NCI-H345 (cell line): ENCODE measurements at regions not wholly inside any gene's neighbourhood (a gene's known extent, or its start where the extent isn't known, plus 50 kb on each side); places are given as distances from the start of the nearest gene placed in this dataset.

Experiments
- DNase-seq: peaks from one replicate; lab custom pipeline; 2025; lab: John Stamatoyannopoulos, UW

- no peak for DNase-seq
Measured at GRCh38 chr5:128591598-128592455, 53.8 kb upstream of the FBN2 start.

GRCh38 chr5:128596071-128596470 lies 58.0 kb upstream of the FBN2 start:
- peak; percentile 13 for DNase-seq

- peak; percentile 0 for DNase-seq
Measured at GRCh38 chr5:128597156-128597555, 59.1 kb upstream of the FBN2 start.

GRCh38 chr5:128613128-128613527 lies 75.1 kb upstream of the FBN2 start:
- no peak for DNase-seq

GRCh38 chr5:128613766-128614165 lies 75.7 kb upstream of the FBN2 start:
- no peak for DNase-seq

GRCh38 chr5:128615578-128615977 lies 77.5 kb upstream of the FBN2 start:
- no peak for DNase-seq

GRCh38 chr5:128626536-128627090 lies 88.6 kb upstream of the FBN2 start:
- DNase-seq: no peak

- DNase-seq: no peak
Measured at GRCh38 chr5:128627939-128628338, 89.9 kb upstream of the FBN2 start.

- no peak for DNase-seq
Measured at GRCh38 chr5:128629157-128629556, 91.1 kb upstream of the FBN2 start.

GRCh38 chr5:128630121-128630520 lies 92.1 kb upstream of the FBN2 start:
- DNase-seq: no peak

- DNase-seq: no peak
Measured at GRCh38 chr5:128631771-128632170, 93.7 kb upstream of the FBN2 start.

GRCh38 chr5:128632264-128632663 lies 94.2 kb upstream of the FBN2 start:
- DNase-seq: no peak

- DNase-seq: no peak
Measured at GRCh38 chr5:128633901-128634300, 95.9 kb upstream of the FBN2 start.

- DNase-seq: no peak
Measured at GRCh38 chr5:128635379-128635778, 97.3 kb upstream of the FBN2 start.

GRCh38 chr5:128636361-128636760 lies 98.3 kb upstream of the FBN2 start:
- no peak for DNase-seq

- DNase-seq: no peak
Measured at GRCh38 chr5:128637031-128637430, 99.0 kb upstream of the FBN2 start.

GRCh38 chr5:128641861-128642260 lies 103.8 kb upstream of the FBN2 start:
- no peak for DNase-seq

GRCh38 chr5:128644863-128645262 lies 106.8 kb upstream of the FBN2 start:
- no peak for DNase-seq

GRCh38 chr5:128645581-128645980 lies 107.5 kb upstream of the FBN2 start:
- no peak for DNase-seq

GRCh38 chr5:128646176-128646575 lies 108.1 kb upstream of the FBN2 start:
- DNase-seq: no peak

GRCh38 chr5:128649192-128649591 lies 111.1 kb upstream of the FBN2 start:
- DNase-seq: no peak

- no peak for DNase-seq
Measured at GRCh38 chr5:128662997-128663396, 125.0 kb upstream of the FBN2 start.

- no peak for DNase-seq
Measured at GRCh38 chr5:128665747-128666355, 127.8 kb upstream of the FBN2 start.
